CD4-positive, alpha-beta T cell treated with Interleukin-17A for 1 hour (primary cell): ENCODE measurements at regions not wholly inside any gene's neighbourhood (a gene's known extent, or its start where the extent isn't known, plus 50 kb on each side); places are given as distances from the start of the nearest gene placed in this dataset.

Experiments
- DNase-seq: peaks from one replicate; pipeline ENCODE4 v3.0.0-alpha.2; 2020

- no peak for DNase-seq
Observed at GRCh38 chr13:26965952-26966700, 205.5 kb downstream of the USP12 start.

DNA sequence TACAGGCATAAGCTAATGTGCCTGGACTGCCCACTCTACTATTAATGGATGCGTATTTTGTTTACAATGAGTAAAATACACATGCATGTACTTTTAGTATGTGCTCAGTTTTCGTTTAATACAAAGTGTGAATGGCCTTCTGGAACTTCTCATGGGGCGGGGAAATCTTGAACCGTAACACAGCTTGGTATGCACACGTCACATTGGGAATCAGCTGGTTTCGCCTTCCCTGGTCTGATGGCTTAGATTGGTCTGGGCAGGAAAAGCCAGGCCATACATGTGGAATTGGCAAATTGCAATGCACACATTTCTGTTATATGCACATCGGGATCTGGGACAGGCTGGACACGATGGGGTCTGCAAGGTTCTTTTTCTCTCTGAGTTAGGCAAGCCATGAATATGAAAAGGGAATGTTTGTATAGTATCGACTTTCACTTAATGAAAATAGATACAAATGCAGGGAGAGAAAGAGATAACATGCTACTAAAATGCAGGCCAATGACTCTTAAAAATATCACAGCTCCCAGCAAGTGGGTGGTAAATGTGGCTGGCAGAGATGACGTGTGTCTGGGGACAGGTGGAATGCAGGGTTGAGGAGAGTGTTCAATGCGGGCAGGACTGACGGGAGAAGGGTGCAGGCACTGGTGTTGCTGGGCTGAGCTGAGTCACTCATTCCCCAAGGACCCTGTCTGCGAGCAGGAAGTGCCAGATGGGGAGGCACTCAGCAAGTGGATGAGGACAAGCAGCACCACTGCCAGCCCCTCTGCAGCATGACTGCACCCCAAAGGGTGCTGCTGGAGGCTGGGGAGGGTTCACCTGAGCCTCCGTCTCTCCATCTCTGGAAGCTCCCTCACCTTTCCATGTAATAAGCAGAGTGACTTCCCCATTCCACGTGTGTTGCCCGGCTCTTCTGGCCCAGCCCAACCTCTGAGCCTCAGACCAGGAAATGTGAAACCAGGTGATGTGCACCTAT lies 204.0 kb upstream of the GPR12 start:
- no peak for DNase-seq

DNA sequence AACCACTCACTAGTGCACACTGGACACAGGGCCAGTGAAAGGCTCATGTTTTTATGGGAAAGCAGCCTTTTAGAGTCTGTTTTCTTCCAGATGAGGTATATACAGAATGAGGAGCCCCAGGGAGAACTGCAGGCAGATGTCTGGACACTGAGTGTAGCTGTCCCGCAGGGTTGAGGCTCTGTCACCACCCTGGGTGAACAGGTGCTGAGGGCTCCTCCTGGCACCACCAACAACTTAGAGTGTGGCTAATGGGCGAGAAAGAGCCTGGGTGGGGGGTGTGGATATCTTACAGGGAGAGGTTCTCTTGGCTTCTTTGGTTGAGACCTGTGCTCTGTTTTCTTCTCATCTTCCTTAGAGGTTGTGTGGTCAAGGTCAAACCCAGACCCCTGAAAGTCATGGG lies 202.1 kb upstream of the GPR12 start:
- no peak for DNase-seq

DNA sequence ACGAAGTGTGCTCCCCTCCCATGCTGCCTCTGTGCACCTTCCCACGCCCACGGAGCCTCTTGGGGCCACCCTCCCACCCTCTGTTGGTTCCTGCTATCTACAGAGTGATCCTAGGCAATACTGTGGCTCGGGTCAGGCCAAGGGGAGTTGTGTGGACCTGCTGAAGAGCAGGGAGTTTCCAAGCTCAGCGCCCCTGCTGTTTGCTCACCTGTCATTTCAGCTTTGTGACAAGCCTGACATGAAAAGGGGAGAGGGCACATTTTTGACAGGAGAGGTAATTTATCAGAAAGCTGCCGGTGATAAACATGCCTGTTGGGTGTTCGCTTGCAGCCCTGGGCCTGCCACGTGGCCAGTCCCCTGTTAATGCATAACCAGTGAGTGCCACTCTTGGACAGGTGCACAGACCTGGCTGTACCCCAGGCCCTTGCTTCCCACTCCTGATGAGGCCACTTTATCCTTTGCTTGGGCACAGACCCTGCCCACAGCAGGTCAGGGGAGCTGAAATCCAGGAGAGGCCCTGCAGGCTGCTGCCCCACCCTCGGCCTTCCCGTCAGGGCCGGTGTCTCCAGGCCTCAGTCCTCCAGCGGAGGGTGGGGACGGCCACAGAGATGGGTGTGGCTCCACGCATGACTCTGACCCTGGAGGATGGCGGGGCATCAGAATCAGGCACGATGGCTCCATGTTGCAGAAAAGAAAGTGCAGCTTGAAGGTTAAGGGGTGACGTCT lies 201.5 kb upstream of the GPR12 start:
- DNase-seq: no peak

- no peak for DNase-seq
Observed at GRCh38 chr13:26957182-26957581, 196.6 kb upstream of the GPR12 start.

DNA sequence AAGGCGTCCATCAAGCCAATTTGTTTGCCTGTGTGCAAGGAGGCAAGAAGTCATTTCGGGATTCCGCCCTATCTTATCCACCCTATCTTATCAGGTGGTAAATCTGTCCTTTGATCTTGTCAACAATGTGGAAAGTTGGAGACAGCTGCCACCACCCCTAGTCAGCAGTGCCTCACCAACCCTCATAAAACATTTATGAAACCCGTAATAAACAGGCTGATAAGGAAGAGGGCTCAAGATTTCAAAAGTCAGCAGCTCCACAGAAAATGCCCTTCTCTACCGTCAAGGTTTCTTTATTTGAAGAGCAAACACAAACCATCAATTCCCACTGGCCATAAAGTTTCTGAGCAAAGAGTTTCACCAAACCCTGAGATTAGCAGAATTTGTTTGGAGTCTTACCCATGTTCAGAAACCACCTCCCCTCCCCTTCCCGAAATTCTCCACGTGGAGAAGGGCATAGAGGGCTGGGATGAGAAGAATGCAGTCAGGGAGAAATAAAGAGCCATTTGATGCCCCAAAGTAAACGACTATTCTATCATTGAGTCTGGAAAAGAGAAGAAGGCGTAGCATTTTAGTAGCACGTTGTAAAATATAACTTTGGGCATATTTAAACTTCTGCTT lies 196.0 kb upstream of the GPR12 start:
- no peak for DNase-seq

DNA sequence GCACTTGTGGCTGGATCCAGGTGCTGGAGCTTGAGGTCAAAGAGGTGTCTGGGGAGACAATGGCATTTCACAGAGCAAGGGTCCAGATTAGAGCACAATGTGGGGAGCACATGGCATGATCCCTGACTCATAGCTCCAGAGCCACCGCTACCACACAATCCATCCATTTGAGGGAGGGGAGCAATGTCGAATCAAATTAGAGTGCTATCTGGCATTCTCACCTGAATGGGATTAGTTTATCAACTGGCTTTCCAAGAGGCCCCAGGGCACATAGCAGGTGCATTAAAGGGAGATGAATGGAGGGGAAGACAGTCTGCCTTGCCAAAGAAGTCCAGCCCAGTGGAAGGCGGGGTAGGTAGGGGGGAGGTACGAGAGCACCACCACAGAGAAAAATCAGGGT lies 194.4 kb upstream of the GPR12 start:
- no peak for DNase-seq

- DNase-seq: no peak
Observed at GRCh38 chr13:26953291-26953690, 192.7 kb upstream of the GPR12 start.

DNA sequence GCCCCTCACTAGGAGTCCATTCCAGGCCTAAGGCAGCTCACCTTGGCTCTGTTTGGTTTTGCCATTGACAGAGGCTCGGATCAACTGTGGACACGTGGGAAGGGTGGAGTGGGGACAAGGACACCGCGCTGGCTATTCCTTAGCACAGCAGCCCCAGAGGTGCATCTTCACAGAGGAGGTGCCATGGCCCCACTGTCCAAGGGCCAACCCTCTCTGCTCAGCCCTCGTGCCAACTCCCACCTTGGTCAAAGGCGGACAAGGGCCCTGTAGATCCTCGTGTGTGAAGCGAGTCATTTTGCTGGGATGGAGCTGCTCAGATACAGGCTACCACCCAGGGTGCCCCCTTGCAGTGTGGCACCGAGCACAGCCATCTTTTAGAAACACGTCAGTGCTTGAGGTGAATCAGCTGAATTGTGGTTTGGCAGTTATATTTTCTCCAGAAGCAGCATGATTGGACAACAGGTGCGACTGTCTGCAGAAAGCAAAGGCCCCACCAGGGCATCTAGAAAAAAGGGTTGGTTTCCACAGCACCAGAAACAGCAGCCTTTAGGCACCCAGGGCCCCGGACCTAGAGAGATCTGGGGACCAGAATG lies 192.1 kb upstream of the GPR12 start:
- no peak for DNase-seq

- DNase-seq: no peak
Observed at GRCh38 chr13:26951581-26952177, 191.1 kb upstream of the GPR12 start.

DNA sequence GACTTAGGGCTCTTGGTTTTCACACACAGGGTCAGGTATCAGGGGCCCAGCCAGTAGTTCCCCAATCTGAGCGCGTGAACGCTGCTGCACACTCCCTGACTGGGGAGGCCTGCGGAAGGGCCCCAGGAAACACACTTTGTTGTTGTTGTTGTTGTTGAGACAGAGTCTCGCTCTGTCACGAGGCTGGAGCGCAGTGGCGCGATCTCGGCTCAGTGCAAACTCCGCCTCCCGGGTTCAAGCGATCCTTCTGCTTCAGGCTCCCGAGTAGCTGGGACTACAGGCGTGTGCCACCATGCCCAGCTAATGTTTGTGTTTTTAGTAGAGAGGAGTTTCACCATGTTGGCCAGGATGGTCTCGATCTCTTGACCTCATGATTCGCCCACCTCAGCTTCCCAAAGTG lies 190.4 kb upstream of the GPR12 start:
- DNase-seq: no peak

DNA sequence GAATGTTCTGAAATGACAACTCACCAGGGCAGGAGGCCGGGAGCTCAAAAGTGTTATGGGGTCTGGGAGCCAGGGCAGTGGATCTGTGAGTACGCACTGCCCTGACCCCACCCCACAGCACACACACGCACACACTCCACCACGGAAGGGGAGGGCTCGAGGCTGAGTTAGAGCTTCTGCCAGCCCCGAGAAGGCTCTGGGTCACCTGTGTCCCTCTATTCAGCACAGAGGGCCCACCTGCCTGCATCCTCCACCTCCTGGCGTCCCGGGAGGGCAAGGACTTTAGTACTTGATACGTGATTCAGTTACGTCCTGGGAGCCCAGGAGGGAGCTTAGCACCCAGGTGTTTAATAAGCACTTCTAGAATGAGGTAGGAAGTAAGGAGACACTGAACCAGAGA lies 190.0 kb upstream of the GPR12 start:
- no peak for DNase-seq

GRCh38 chr13:26949701-26950502 lies 189.3 kb upstream of the GPR12 start:
- no peak for DNase-seq

- no peak for DNase-seq
Observed at GRCh38 chr13:26948353-26948752, 187.8 kb upstream of the GPR12 start.

DNA sequence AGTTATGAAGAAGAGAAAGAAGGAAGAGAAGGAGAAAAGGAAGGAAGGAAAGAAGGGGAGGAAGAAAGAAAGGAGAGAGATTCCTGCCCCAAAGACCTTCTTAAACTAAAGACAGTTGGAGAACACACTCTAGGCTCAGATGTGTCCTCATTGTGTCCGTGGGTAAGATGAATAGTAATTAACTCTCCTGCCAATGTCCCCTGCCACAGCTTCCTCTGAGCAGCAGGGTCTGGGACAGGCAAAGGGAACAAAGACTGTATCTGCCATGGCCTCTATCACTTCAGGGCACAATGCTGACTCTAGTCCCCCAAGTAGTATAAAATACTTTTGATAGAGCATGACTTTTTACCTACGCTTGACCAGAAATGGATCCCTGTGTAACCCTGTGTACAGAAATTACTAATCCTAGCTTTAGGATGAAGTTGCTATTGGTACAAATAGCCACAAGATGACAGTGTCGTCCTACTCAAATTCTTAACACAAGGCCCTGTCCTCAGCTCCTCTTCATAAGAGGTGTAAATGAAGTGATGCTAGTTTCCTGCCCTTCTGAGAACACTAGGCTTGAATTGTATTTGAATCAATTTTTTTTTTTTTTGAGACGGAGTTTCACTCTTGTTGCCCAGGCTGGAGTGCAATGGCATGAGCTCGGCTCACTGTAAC lies 186.2 kb upstream of the GPR12 start:
- peak; percentile 5 for DNase-seq

GRCh38 chr13:26943748-26944147 lies 183.2 kb upstream of the GPR12 start:
- no peak for DNase-seq

DNA sequence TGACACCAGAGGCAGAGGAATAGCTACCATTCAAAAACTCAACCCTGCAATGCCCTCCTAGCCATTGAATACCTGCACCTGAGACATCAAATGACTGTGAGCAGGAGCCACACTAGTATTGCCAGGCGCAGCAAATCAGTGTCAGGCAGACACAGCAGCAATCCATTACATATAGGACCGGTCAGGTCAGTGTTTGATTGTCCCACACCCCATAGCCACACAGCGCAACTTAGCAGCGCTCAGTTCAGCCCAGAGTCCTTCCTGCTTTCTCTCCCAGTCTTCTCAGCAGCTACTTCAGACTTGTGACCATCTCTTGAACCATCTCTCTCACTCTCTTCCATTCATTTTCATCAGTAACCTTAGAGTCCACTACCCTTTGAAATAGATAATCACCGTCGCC lies 181.6 kb upstream of the GPR12 start:
- no peak for DNase-seq

GRCh38 chr13:26941345-26942174 lies 181.0 kb upstream of the GPR12 start:
- DNase-seq: no peak

DNA sequence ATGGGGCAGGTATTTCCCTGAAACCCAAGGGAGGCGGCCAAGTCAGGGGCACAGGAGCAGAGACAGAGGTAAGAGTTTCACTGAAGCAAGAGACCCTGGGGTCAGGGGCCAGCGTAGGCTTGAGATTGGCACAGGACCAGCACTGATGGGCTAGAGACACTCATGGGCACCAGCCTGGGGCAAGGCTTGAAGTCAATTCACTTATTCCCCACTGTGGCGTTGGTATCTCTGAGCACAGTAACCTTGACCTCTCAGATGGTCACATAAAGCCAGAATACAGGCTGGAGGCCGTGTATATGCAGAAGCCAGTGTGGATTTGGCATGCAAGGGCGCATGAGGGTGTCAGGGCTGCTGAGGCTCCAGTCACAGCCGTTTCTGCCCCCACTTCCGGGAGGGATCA lies 173.5 kb upstream of the GPR12 start:
- no peak for DNase-seq

DNA sequence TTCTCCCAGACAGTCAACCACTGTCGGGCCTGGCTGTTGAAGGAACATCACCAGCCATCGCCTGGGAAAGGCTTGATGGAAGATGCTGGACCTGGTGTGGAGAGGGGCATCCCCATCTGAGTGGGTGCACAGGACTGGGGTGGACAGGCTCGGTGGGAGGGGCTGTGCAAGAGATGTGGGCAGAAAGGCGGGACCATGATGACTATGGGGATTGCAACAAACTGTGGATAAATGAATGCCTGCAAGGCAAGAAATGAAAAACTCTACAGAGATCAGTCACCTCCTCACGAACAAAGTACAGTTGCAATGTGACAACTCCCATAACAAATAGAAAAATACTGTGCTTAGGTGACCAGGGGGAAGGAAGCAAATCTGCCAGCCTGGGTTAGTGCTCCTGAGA lies 171.9 kb upstream of the GPR12 start:
- DNase-seq: no peak
